ENCODE measurements at regions not wholly inside any gene's neighbourhood (a gene's known extent, or its start where the extent isn't known, plus 50 kb on each side); places are given as distances from the start of the nearest gene placed in this dataset.

DNA sequence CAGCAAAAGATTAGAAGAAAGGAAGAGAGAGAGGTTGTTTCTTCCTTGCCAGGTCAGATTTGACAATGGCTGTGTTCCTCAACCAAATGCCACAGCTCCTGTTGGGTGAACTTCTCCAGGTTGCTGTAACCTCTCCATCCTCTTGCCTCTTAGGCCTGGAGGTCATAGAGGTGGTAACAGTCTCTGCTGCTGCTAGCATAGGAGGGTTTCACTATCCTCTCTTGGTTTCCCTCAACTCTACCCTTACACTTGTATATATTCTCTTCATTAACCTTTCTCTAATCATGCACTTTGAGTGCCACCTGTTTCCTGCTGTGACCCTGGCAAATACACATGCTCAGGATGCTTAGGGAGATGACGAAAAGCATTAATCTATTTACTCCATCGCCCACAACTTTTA lies 67.7 kb upstream of the HIF1A start:
- no peak for DNase-seq

DNA sequence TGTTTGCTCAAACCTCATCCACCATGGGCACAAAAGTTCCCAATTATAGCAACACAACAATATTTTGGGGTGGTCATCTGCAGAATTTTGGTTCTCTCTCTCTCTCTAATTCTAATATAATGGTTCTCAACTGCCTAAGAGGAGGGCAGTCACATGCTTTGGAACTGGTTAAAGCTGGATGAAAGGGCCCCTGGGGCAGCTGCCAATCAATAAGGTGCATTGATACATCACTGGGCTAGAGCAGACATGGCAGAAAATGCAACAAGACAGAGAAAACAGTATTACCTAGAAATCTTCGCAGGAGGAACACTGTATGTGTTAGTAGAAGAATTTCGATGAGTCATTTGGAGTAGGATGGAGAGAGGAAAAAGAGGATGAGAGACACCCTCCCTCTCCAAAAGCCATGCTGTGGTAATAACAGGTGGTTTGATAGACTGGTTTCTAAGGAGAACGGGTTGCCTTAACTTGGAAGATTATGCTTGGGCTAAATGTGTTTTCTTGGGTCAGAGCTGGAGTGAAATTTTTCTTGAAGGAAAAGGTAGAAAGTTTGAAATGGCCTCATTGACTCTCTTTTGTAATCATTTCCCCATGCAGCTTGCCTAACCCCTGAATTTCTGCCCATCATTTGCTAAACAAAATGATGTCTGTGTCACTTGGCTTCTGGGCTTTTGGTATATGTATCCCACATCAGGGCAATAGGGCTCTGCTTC lies 67.1 kb upstream of the HIF1A start:
- DNase-seq = no peak

DNA sequence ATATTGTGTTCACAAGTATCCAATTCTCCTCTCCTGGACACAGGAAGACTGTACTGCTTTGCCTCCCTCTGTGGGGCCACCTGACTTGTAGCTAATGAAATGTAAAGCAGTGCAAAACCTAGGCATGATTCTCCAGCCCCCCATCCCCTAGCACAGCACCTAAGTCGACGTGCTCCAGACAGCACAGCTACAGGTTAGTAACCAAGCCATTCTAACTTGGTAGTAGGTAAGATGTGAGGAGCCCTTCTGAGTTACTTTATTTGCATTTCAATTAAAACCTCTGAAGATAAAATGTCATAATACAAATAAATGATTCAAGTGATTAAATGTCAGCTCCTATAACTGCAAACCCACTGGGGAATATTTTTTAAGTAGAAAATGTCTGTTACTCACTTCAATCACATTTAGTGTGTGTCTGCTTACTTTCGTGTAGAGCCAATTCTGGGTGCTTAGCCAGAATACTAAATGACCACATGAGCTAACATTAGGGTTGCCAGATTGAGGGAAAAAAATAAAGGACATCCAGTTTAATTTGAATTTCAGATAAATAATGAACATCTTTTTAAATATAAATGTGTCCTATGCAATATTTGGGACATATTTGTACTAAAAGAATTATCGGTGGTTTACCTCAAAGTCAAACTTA lies 64.8 kb upstream of the HIF1A start:
- DNase-seq = no peak

DNA sequence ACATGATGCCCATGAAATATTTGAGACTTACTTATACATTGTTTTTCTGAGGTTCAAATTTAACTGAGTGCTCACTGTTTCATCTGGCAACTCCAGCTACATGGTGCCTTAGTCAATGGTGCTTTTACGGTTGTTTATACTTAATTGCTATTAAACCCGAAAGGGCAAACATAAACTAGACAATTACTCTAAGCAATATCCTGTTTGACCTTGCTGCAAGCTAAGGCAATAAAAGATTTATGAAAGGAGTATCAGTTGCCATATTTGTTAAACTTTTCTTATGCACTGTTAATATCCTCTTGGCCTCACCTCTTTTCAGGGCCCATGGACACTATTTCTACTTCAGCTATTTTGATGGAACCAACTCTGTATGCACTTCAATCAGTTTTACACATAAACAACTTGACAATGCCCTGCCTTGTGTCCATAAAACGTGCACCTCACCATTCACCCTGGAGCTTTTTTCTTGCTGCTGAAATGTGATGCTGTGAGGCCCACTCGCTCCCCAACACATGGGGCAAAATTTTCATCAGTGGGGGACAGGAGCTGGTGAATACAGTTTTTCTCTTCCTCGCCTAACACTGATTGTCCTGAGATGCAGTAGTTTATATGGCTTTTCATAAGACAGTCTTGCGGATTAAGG lies 64.1 kb upstream of the HIF1A start:
- DNase-seq = no peak

DNA sequence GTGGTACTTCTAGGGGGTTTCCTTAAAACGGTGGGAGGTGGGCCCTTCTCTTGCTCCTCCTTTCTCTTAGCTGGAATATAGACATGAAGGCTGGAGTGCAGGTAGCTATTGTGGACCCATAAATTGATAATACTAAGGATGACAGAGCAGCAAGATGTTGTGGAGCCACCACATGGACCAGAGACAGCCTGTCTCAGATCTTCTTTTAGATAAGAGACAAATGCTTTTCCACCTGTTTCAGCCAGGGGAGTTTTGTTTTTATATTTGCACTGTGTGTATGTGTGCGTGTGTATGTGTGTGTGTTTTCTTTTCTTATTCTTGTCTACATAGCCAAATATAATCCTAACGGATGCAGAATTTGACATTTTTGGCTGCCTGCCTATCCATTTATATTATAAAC lies 62.9 kb upstream of the HIF1A start:
- no peak for DNase-seq

DNA sequence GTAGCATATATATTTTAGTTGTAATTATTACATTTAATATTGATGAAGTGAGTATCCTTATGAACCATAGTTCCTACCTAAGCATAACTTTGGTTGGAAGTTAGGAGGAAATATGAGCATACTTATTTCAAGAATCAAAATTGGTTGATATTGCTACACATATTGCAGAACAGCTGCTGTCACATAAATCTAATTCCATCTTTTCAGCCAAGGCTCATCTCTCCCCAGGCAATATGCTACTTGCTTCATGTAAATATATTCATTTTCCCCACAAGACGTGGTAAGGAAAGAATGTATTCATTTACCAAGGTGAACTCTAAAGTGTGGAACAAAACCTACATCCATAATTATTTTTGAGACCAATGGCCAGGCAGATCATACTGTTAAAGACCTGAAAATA lies 62.5 kb upstream of the HIF1A start:
- no peak for DNase-seq

DNA sequence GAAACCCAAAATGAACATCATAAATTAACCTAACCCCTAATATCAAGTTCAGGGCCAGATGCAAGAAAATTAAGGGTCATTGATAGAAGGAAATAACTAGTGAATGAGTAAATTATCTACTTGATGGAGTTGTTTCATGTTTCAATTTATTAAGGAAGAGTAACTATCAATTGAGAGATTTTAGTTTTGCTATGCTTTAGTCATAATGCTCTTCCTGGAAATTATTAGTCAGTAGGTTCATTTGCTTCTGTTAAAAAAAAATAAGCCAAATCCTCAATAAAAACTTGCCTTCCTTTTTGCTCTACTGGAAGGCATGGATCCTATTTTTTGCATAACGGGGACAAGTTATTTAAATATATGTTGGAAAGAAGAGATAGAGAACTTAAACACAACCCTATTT lies 59.0 kb upstream of the HIF1A start:
- DNase-seq = no peak

DNA sequence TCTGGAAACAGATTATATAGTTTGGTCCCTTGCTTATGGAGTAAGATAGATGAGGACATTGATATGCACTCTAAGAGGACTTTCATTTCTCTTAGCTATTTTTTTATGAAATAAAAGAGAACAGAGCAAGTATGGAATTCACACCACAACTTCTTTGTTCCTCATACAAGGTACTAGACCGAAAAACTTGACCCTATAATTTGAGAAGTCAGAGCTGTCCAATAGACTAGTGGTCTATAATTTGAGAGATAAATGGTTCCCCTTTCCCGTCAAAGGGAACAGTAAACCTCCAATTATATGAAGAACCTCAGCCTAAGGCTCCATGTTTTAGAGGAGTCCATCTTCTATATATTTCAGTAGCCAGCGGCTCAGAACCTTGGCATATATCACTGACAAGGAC lies 58.5 kb upstream of the HIF1A start:
- DNase-seq = no peak

DNA sequence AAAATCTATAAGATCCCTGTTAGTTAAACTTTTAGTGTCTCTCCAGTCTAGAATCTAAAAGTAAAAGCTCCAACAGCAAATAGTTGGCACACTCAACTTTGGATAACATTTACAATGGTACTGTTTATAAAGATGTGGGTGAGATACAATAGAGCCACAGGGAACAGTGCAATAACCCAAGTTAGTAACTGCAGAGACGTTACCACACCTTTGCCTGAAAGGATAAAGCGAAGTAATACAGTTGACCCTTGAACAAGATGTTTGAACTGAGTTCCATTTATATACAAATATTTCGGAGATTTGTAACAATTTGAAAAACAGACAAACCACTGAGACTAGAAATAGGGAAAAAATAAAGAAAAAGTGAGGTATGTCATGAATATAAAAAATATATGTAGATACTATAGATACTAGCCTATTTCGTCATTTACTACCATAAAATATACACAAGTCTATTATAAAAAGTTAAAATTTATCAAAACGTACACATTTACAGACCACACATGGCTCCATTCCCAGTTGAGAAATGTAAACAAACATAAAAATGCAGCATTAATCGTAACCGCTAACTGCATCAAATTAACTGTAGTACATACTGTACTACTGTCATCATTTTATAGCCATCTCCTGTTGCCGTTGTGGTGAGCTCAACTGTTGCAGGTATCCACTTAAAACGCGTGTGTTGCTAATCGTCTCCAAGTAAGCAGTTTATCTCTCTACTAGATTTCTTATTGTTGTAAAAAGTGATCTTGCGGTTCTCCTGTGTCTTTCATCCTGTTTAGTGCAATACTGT lies 56.5 kb upstream of the HIF1A start:
- no peak for DNase-seq

DNA sequence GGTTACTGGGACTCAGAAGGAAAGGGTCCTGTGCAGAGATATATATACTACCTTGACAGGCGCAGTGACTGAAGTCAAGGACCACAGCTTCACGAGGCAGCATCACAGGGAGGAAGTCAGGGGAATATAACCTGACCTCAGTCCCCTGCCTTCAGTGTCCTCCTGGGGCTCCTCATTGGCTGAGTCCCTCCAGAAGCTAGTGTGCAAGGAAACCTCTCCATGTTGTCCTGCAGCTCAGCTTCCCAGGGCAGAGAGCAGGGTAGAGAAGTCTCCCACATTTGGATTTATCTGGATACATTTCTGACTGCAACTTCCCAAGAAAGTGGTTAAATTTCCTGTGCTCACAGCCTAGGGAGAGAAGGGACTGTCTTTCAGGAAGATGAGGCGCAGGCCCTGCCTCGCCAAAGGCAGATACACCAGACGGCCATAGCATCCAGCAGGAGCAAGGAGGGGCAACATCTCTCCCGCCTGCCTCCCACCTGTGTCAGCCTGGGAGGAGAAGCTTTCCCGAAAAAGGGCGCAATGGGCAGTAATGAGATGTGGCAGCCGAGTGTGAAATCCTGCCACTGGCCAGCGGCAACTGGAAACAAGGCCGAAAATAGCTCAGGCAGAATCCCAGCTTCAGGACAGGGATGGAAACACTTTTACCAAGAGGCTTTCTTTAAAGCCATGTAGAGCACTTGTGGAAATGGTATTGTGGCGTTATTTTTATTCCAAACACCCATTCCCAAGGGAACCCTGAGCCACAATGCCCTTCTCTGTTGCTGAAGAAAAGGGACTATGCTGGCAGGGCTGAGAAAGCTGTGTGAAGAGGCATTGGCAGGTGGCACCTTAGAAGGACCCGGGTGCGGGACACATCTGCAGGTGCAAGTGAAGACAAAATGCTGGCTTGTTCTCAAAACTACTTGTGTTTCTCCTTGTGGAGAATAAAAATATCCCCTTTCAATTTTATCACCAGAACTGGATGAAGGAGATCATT lies 54.9 kb upstream of the HIF1A start:
- no peak for DNase-seq

DNA sequence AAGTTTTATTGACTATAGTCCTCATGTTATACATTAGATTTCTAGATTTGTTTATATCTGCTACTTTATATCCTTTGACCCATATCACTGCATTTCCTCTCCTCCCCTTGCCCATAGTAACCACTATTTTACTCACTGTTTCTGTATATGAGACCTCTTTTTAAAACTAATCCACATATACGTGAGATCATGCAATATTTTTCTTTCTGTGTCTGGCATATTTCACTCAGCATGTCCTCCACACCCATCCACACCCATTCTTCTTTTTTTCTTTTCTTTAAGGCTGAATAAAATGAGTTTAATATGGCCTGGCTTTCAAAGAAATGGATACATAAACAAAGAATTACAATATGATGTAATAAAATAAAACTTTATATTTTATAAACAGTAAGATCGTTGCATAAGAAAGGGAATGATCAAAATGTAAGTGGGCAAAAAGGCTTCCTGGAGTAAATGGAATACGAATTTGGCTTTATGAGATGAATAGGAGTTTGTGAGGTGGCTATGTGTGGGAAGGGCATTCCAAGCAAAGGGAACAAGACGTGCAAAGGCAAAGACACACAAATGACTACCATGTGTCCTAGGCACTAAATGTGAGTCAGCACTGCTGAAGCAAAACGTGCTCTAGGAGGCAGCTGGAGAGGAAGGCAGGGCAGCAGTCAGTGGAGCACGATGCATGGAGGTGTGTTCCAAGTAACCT lies 53.2 kb upstream of the HIF1A start:
- no peak for DNase-seq

DNA sequence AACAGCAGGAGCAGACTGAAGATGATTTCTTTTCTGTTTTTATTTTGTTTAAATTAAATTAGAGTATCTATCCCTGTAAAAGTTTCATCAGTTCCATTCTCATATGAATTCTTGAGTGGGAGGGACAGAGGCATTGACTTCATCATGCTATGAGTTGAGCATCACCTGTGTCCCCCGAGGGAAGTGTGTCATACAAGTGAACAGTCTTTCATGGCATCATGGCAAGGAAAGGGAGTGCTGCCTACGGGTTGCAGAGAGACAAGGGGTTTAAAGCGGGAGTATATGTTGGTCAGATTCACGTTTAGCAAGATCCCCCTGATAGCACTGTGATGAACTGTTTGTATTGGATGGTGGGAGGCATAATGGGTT lies 52.7 kb upstream of the HIF1A start:
- DNase-seq = no peak

DNA sequence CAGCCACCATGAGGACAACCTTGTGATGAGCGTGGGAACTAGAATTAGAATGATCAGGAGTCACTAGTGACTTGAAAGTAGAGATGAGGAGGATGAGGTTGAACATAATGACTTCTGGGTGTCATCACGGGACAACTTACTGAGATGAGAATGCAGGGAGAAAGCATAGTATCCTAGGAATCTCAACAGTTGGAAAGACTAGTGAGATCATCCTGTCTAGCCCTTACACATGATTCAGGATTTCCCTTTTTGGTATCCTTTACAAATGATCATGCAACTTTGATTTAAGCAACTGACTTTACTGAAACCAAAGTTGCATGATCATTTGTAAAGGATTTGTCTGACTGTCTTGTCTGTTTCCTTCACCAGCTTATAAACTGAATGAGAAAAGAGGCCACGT lies 51.8 kb upstream of the HIF1A start:
- no peak for DNase-seq

DNA sequence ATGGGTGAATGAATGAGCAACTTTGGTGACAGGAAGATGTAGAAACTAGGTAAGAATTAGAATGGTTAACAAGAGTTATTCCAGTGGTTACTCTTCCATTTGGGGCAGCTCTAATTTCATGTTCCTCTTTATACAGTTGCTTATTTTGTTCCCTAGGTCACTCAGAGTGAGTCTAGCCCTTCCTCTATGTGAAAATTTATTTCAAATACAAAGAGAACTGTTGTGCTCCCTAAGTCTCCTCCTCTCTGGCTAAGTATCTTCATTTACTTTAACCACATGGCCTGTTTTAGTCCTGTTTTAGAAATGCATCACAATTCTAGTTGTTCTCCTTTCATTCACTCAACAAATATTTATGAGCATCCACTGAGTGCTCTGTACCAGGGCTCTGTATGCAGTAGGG lies 51.1 kb upstream of the HIF1A start:
- DNase-seq = no peak

DNA sequence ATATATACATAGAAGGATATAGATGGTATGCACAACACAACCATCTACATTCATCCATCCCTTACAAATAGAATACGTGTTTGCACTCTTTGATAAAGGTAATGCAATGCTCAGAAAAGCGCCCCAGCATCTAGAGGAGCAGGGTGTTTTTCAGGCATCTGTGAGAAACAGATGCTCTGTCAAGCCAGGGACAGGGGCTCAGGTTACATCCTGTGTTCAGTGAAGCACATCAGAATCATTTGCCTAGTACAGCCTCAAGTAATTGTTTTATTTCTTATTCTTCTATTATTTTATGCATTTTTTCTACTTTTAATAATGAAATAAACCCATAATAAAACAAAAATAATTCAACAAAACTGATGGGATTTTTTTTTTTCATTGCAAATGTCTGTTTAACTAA lies 50.5 kb upstream of the HIF1A start:
- DNase-seq = peak in 1 of 5 experiments; percentile 21

DNA sequence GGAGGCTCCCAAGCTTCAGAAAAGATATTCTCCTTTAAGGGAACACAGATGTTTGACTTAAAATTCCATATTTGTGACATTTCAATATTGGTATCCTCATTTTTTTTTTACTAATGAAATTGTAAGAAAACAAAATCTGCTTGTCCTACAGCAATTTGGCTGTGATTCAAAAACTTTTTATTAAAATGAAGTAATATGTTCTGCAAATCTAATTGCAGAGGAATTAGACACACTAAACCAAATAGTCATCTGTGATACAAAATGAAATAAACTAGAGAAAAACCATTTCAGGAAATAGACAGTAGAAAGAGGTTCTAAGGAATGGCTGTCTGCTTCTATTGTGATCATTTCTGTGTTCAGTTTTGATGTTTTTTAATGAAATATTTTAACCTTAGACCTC lies 50.1 kb upstream of the HIF1A start:
- DNase-seq = no peak
